ENCODE measurements at regions not wholly inside any gene's neighbourhood (a gene's known extent, or its start where the extent isn't known, plus 50 kb on each side); places are given as distances from the start of the nearest gene placed in this dataset.

- in situ Hi-C loops (cut with HindIII; ENCODE audit: low pct_unique_long_range_greater_than_20kb, low sequenced_read_pairs): no loop called here
- peak in 1 of 2 experiments; percentile 19 for DNase-seq (ENCODE audit: low read depth in 1 of 2, low spot score in 1 of 2)
- no peak for TF ChIP-seq JUND (IDR thresholded peaks at IDR 0.05; ENCODE audit: low read depth)
Measured at GRCh38 chr11:32302826-32303225, 132.5 kb downstream of the WT1 start.

GRCh38 chr11:32304521-32304920 lies 130.8 kb downstream of the WT1 start:
- TF ChIP-seq JUND (IDR thresholded peaks at IDR 0.05; ENCODE audit: low read depth): no peak
- DNase-seq (ENCODE audit: low read depth in 1 of 2, low spot score in 1 of 2): no peak
- in situ Hi-C loops (cut with HindIII; ENCODE audit: low pct_unique_long_range_greater_than_20kb, low sequenced_read_pairs): no loop called here

GRCh38 chr11:32305460-32305859 lies 129.9 kb downstream of the WT1 start:
- TF ChIP-seq JUND (IDR thresholded peaks at IDR 0.05; ENCODE audit: low read depth): no peak
- in situ Hi-C loops (cut with HindIII; ENCODE audit: low pct_unique_long_range_greater_than_20kb, low sequenced_read_pairs): no loop called here
- no peak for DNase-seq (ENCODE audit: low read depth in 1 of 2, low spot score in 1 of 2)

- DNase-seq (ENCODE audit: low read depth in 1 of 2, low spot score in 1 of 2): no peak
- in situ Hi-C loops (cut with HindIII; ENCODE audit: low pct_unique_long_range_greater_than_20kb, low sequenced_read_pairs): no loop called here
- no peak for TF ChIP-seq JUND (IDR thresholded peaks at IDR 0.05; ENCODE audit: low read depth)
Measured at GRCh38 chr11:32307471-32307870, 127.9 kb downstream of the WT1 start.

- in situ Hi-C loops (cut with HindIII; ENCODE audit: low pct_unique_long_range_greater_than_20kb, low sequenced_read_pairs): no loop called here
- no peak for DNase-seq (ENCODE audit: low read depth in 1 of 2, low spot score in 1 of 2)
- no peak for TF ChIP-seq JUND (IDR thresholded peaks at IDR 0.05; ENCODE audit: low read depth)
Measured at GRCh38 chr11:32307913-32308312, 127.4 kb downstream of the WT1 start.

GRCh38 chr11:32309530-32310213 lies 125.7 kb downstream of the WT1 start:
- no peak for TF ChIP-seq JUND (IDR thresholded peaks at IDR 0.05; ENCODE audit: low read depth)
- in situ Hi-C loops (cut with HindIII; ENCODE audit: low pct_unique_long_range_greater_than_20kb, low sequenced_read_pairs): no loop called here
- no peak for DNase-seq (ENCODE audit: low read depth in 1 of 2, low spot score in 1 of 2)

- TF ChIP-seq JUND (IDR thresholded peaks at IDR 0.05; ENCODE audit: low read depth): no peak
- in situ Hi-C loops (cut with HindIII; ENCODE audit: low pct_unique_long_range_greater_than_20kb, low sequenced_read_pairs): no loop called here
- DNase-seq (ENCODE audit: low read depth in 1 of 2, low spot score in 1 of 2): peak in 1 of 2 experiments; percentile 33
Measured at GRCh38 chr11:32310214-32310601, 125.1 kb downstream of the WT1 start.

- in situ Hi-C loops (cut with HindIII; ENCODE audit: low pct_unique_long_range_greater_than_20kb, low sequenced_read_pairs): no loop called here
- no peak for TF ChIP-seq JUND (IDR thresholded peaks at IDR 0.05; ENCODE audit: low read depth)
- no peak for DNase-seq (ENCODE audit: low read depth in 1 of 2, low spot score in 1 of 2)
Measured at GRCh38 chr11:32311346-32312065, 123.8 kb downstream of the WT1 start.

GRCh38 chr11:32312206-32312817 lies 123.0 kb downstream of the WT1 start:
- TF ChIP-seq JUND (IDR thresholded peaks at IDR 0.05; ENCODE audit: low read depth): no peak
- in situ Hi-C loops (cut with HindIII; ENCODE audit: low pct_unique_long_range_greater_than_20kb, low sequenced_read_pairs): no loop called here
- no peak for DNase-seq (ENCODE audit: low read depth in 1 of 2, low spot score in 1 of 2)

GRCh38 chr11:32312865-32313403 lies 122.4 kb downstream of the WT1 start:
- in situ Hi-C loops (cut with HindIII; ENCODE audit: low pct_unique_long_range_greater_than_20kb, low sequenced_read_pairs): no loop called here
- TF ChIP-seq JUND (IDR thresholded peaks at IDR 0.05; ENCODE audit: low read depth): no peak
- DNase-seq (ENCODE audit: low read depth in 1 of 2, low spot score in 1 of 2): peak; percentile 52 to 82

- in situ Hi-C loops (cut with HindIII; ENCODE audit: low pct_unique_long_range_greater_than_20kb, low sequenced_read_pairs): no loop called here
- no peak for TF ChIP-seq JUND (IDR thresholded peaks at IDR 0.05; ENCODE audit: low read depth)
- no peak for DNase-seq (ENCODE audit: low read depth in 1 of 2, low spot score in 1 of 2)
Measured at GRCh38 chr11:32313477-32313876, 121.9 kb downstream of the WT1 start.

- no peak for TF ChIP-seq JUND (IDR thresholded peaks at IDR 0.05; ENCODE audit: low read depth)
- in situ Hi-C loops (cut with HindIII; ENCODE audit: low pct_unique_long_range_greater_than_20kb, low sequenced_read_pairs): no loop called here
Measured at GRCh38 chr11:32315121-32315520, 120.2 kb downstream of the WT1 start.

GRCh38 chr11:32316232-32316631 lies 119.1 kb downstream of the WT1 start:
- in situ Hi-C loops (cut with HindIII; ENCODE audit: low pct_unique_long_range_greater_than_20kb, low sequenced_read_pairs): no loop called here
- TF ChIP-seq JUND (IDR thresholded peaks at IDR 0.05; ENCODE audit: low read depth): no peak
- DNase-seq (ENCODE audit: low read depth in 1 of 2, low spot score in 1 of 2): no peak

More at GRCh38 chr11:32315121-32315520, 120.2 kb downstream of the WT1 start:
- no peak for DNase-seq (ENCODE audit: low read depth in 1 of 2, low spot score in 1 of 2)
